ENCODE measurements at regions not wholly inside any gene's neighbourhood (a gene's known extent, or its start where the extent isn't known, plus 50 kb on each side); places are given as distances from the start of the nearest gene placed in this dataset.

DNA sequence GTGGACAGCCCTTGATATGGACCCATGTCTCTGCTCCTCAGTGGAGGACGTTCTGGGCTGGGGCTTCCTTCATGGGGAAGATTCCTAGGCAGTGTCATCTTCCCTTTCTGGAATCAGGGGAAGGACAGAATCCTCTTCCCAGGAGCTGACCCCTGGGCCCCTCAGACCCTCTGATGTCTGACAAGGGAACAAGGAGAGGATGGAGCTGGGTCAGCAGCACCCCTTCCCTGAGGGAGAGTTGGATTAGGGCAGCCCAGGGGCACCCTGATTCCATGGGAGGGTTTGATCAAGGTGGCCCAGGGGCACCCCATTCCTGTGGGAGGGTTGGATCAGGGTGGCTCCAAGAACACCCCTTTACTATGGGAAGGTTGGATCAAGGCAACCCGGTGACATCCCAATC, 86.5 kb downstream of the ACKR3 start:
- DNase-seq (ENCODE audit: insufficient read length, low spot score) = no peak
- TF ChIP-seq, protein P1, sequence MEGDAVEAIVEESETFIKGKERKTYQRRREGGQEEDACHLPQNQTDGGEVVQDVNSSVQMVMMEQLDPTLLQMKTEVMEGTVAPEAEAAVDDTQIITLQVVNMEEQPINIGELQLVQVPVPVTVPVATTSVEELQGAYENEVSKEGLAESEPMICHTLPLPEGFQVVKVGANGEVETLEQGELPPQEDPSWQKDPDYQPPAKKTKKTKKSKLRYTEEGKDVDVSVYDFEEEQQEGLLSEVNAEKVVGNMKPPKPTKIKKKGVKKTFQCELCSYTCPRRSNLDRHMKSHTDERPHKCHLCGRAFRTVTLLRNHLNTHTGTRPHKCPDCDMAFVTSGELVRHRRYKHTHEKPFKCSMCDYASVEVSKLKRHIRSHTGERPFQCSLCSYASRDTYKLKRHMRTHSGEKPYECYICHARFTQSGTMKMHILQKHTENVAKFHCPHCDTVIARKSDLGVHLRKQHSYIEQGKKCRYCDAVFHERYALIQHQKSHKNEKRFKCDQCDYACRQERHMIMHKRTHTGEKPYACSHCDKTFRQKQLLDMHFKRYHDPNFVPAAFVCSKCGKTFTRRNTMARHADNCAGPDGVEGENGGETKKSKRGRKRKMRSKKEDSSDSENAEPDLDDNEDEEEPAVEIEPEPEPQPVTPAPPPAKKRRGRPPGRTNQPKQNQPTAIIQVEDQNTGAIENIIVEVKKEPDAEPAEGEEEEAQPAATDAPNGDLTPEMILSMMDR (IDR thresholded peaks at IDR 0.05; ENCODE audit: insufficient read depth, missing control alignments) = no peak
- FAIRE-seq = no peak

DNA sequence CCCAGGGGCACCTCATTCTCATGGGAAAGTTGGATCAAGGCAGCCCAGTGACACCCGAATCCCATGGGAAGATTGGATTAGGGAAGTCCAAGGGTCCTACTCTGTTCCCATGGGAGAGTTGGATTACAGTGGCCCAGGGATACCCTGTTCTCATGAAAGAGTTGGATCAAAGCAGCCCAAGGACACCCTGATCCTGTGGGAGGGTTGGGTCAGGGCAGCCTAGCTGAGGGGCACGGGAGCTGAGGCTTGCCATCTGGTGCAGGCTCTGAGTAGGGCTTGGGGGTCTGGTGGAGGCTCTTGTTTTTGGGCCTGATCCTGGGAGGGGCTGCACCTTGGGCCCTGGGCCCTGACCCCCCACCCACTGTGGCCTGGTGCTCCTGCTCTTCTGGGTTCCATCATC, 87.1 kb downstream of the ACKR3 start:
- FAIRE-seq (no peak), DNase-seq (ENCODE audit: insufficient read length, low spot score) (no peak)
- TF ChIP-seq, protein P1 (IDR thresholded peaks at IDR 0.05; ENCODE audit: insufficient read depth, missing control alignments) = no peak

DNA sequence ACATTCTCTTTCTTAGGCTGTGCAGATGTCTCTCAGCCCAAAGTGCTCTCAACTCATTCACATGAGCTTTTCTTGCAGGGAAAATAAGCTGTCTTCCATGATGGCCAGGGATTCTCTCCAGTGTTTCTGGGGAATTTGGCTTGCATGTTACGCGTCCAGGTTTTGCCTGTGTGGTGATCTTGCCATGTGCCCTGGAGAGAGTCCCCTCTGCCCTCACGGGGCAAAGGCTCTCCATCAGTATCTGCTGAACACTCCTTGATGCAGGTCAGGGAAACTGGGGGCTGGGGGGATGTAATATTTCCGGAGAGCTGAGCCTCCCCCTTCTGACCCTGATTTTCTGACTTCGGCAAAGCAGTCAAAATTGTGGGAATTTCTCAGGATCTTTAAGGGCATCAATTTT, 87.6 kb downstream of the ACKR3 start:
- FAIRE-seq (no peak), DNase-seq (ENCODE audit: insufficient read length, low spot score) (no peak)
- TF ChIP-seq, protein P1 (IDR thresholded peaks at IDR 0.05; ENCODE audit: insufficient read depth, missing control alignments) = no peak

DNA sequence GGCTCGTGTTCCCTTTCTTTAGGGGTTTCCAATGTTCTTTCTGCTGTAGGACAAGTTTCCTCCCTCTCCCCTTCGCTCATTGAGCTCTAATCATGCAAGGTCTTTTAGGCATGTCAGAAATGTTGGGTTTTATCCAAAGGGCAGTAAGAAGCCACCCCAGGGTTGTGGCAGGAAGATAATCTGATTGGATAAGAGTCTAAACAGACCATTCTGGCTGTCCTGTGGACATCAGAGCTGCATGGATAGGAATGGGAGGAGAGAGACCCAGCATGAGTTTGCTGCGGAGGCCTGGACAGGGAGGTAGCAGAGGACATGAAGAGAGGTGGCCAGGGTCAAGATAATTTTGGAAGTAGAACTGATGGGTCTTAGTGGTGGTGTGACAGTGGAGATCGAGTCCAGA, 88.2 kb downstream of the ACKR3 start:
- TF ChIP-seq, protein P1 (IDR thresholded peaks at IDR 0.05; ENCODE audit: insufficient read depth, missing control alignments) = no peak
- FAIRE-seq (no peak), DNase-seq (ENCODE audit: insufficient read length, low spot score) (no peak)

DNA sequence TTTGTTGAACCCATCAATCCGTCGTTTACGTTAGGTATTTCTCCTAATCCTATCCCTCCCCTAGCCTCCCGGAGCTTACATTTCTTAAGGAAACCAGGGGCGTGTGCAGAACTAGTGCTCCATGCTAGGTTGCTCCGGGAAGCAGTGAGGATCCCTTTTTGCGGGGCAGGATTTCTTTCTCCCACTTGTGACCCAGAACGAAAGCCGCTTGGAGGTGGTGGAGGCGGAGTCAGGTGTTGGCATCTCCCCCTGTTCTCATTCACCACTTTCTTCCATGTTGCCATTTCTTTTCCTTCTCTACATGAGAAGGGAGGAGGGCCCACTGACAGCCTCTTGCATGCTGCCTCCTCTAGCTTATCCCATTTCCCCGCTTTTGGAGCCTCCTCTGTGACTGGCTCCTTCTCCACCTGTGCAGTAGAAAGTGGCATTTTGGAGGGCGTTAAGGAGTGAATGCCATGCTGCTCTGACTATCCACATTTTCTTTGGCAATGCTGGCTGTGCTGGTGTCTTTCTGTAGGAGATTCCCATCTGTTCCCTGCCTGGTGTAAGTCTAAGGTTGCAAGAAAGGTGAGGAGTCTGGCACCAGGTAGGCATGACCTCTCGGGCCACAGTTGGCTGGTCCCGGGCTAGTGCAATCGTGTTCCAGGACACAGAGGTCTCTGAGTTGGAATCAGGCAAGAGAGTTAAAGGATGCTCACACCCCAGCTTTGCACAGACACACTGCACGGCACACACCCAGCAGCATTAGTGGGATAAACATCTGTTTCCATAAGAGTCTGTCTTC, 89.5 kb downstream of the ACKR3 start:
- FAIRE-seq = no peak

DNA sequence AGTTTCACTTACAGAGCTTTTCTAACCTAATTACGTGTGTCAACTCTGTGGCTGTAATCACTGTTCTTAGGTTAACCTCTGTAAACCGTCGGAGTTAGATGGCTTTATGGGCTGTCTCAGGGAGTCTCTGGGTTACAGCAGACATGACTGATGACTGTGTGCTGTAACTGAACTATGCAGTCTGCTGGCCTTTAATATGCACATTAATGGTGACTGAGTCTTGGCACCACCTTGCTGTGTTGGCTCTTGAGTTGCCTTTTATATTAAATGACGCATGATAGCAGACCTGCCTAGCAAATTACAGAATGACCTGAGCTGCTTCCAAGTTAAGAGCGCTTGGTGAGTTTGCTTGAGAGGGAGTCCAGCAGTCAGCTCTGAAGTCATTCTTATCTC, 90.1 kb downstream of the ACKR3 start:
- DNase-seq (ENCODE audit: insufficient read length, low spot score) = no peak
- FAIRE-seq = no peak
- TF ChIP-seq, protein P1 (IDR thresholded peaks at IDR 0.05; ENCODE audit: insufficient read depth, missing control alignments) = no peak

More for the DNA sequence above, 89.5 kb downstream of the ACKR3 start:
- no peak for DNase-seq (ENCODE audit: insufficient read length, low spot score)
- TF ChIP-seq, protein P1 (IDR thresholded peaks at IDR 0.05; ENCODE audit: insufficient read depth, missing control alignments) = no peak

DNA sequence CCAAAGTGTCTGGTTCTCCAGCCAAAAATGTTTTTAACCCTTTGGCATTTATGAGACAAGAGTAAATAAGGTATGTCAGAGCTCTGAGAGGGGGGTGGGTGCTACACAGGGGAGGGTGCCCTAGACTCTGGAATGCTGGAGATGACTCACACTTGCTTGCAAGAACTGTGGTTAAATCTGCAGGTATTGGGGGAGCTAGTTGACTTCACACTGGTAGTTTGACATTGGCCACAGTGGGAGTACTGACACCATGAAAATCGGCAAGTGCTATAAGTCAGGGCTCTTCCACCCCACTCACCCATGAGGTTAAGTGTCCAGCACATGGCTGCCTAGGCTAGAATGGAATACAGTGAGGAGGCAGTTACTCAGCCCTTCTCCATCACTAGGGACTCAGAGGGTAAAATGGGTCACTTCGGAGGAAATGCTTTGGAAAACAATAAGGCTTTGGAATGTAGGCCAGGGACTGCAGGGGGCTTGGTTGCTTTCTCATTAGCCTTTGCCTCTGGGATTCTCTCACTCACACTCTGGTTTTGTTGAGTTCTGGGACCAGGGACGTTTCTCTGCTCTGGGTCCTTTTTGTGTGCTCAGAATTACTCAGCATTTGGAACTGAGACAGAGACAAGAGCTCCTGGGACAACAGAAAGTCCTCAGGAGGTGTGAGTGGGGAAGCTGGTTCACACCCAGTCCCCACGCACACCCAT, 91.6 kb downstream of the ACKR3 start:
- TF ChIP-seq, protein P1 (IDR thresholded peaks at IDR 0.05; ENCODE audit: insufficient read depth, missing control alignments) = no peak
- FAIRE-seq = no peak

More for the DNA sequence above, 91.6 kb downstream of the ACKR3 start:
- DNase-seq (ENCODE audit: insufficient read length, low spot score) = no peak
